OCI-LY7 (cell line): ENCODE measurements at regions not wholly inside any gene's neighbourhood (a gene's known extent, or its start where the extent isn't known, plus 50 kb on each side); places are given as distances from the start of the nearest gene placed in this dataset.

Source experiments
- BruUV-seq: library from RNA; stranded (reverse); fragments of 400-500 nt; replicated peaks from 2 replicates; lab custom pipeline; 2021; lab: Mats Ljungman, UMichigan
- CTCF ChIA-PET: fragments of 300-600 bp; sonication (Branson Sonifier 250); formaldehyde crosslinking; loops from one replicate; lab custom pipeline; 2022; ENCODE audit warnings: antibody characterized with exemption; ENCODE audit not compliant: unreplicated experiment; lab: Charles Lee
- POLR2A ChIA-PET: fragments of 300-600 bp; sonication (Branson Sonifier 250); formaldehyde crosslinking; loops from one replicate; lab custom pipeline; 2022; ENCODE audit warnings: antibody characterized with exemption; lab: Charles Lee
- DNase-seq: peaks from one replicate; pipeline ENCODE4 v3.0.0-alpha.2; 2015; ENCODE audit warnings: low spot score
- H2AFZ ChIP-seq: fragments of 200-600 bp; sonication (generic), shearing (Covaris generic); 2 replicates; pipeline ENCODE4 v1.6.1; 2014; ENCODE audit warnings: mild to moderate bottlenecking, antibody characterized with exemption, low read length, moderate library complexity
- H3K27ac ChIP-seq: fragments of 200-600 bp; sonication (generic); 2 replicates; pipeline ENCODE4 v1.5.1; 2014; ENCODE audit warnings: mixed run types, low read depth, mild to moderate bottlenecking, moderate library complexity, low read length, inconsistent platforms; ENCODE audit not compliant: poor library complexity, severe bottlenecking
- H3K36me3 ChIP-seq: fragments of 200-600 bp; sonication (generic); 2 replicates; pipeline ENCODE4 v1.6.1; 2014; ENCODE audit warnings: mild to moderate bottlenecking, antibody characterized with exemption, low read length, moderate library complexity, mixed read lengths; ENCODE audit not compliant: insufficient read depth
- H3K4me1 ChIP-seq: fragments of 200-600 bp; sonication (generic); 2 replicates; pipeline ENCODE4 v1.5.1; 2014; ENCODE audit warnings: mild to moderate bottlenecking, low read length; ENCODE audit not compliant: insufficient read depth, poor library complexity, severe bottlenecking
- H3K4me2 ChIP-seq: fragments of 200-600 bp; sonication (generic); 2 replicates; pipeline ENCODE4 v1.6.1; 2014; ENCODE audit warnings: mild to moderate bottlenecking, low read length
- H3K4me3 ChIP-seq: fragments of 200-600 bp; sonication (generic); 2 replicates; pipeline ENCODE4 v1.5.1; 2014; ENCODE audit warnings: mild to moderate bottlenecking, low read depth, low read length; ENCODE audit not compliant: poor library complexity, severe bottlenecking
- H3K79me2 ChIP-seq: fragments of 200-600 bp; sonication (generic); 2 replicates; pipeline ENCODE4 v1.6.1; 2016; ENCODE audit warnings: low read depth, mild to moderate bottlenecking, low read length, moderate library complexity, mixed read lengths; ENCODE audit not compliant: insufficient read depth
- H3K9me2 ChIP-seq: fragments of 200-600 bp; sonication (generic); 2 replicates; pipeline ENCODE4 v1.6.1; 2016; ENCODE audit warnings: mild to moderate bottlenecking, low read length, mixed read lengths; ENCODE audit not compliant: insufficient read depth
- H3K9me3 ChIP-seq: fragments of 200-600 bp; sonication (generic); 2 replicates; pipeline ENCODE4 v1.6.1; 2014; ENCODE audit warnings: mild to moderate bottlenecking, mixed run types, low read length, mixed read lengths
- H4K20me1 ChIP-seq: fragments of 200-600 bp; sonication (generic); 2 replicates; pipeline ENCODE4 v1.6.1; 2014; ENCODE audit warnings: mild to moderate bottlenecking, antibody characterized with exemption, low read length, moderate library complexity, mixed read lengths; ENCODE audit not compliant: insufficient read depth
- EZH2phosphoT487 ChIP-seq: fragments of 200-600 bp; sonication (generic); IDR thresholded peaks from 2 replicates; pipeline ENCODE4 v1.6.1; 2018; ENCODE audit warnings: low read depth, borderline replicate concordance, mild to moderate bottlenecking, mixed run types, antibody characterized with exemption, low read length, moderate library complexity, mixed read lengths
- intact Hi-C: fragments of 100-400 bp; cut with micrococcal nuclease; formaldehyde crosslinking; loops from one replicate; pipeline ENCODE4 v1.10.0; 2022; ENCODE audit not compliant: unreplicated experiment
- TF ChIP-seq, protein P1 (sequence below): fragments of 200-600 bp; sonication (generic); conservative IDR thresholded peaks from 2 replicates; pipeline ENCODE4 v1.5.1; 2014; ENCODE audit warnings: mild to moderate bottlenecking, antibody characterized with exemption, low read length, moderate library complexity, mixed read lengths

DNA sequence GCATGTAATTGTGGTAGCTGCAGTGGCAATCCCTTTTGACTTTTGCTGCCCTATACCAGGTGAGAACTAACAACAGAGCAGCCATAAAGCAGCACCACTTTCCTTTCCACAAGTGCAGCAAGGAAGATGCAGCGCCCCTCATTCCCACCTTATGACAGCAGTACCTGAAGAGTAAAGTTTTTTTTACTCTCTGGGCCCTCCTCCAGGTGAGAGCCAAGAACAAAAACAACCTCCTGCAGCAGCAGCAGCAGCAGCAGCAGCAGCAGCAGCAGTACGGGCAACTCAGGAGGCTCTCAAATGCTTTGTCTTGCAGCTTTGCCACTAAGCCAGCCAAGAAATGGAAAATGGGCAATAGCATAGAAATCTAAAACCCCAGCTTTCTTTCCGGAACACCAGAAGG lies 397.5 kb downstream of the FIGN start:
- no peaks in the 10 kb centered on the region for H3K79me2 ChIP-seq
- H3K9me3 ChIP-seq = no peaks in the 10 kb centered on the region
- H3K4me3 ChIP-seq = no peak overlapping the region
- CTCF ChIA-PET = no interaction called here
- no TSS peak for BruUV-seq
- H3K36me3 ChIP-seq = no peaks in the 10 kb centered on the region
- POLR2A ChIA-PET = no interaction called here
- H3K4me2 ChIP-seq = no peak overlapping the region
- no peaks in the 10 kb centered on the region for H4K20me1 ChIP-seq
- H2AFZ ChIP-seq = no peak overlapping the region
- H3K4me1 ChIP-seq = no peaks in the 10 kb centered on the region
- DNase-seq = no peak
- TF ChIP-seq, protein P1, sequence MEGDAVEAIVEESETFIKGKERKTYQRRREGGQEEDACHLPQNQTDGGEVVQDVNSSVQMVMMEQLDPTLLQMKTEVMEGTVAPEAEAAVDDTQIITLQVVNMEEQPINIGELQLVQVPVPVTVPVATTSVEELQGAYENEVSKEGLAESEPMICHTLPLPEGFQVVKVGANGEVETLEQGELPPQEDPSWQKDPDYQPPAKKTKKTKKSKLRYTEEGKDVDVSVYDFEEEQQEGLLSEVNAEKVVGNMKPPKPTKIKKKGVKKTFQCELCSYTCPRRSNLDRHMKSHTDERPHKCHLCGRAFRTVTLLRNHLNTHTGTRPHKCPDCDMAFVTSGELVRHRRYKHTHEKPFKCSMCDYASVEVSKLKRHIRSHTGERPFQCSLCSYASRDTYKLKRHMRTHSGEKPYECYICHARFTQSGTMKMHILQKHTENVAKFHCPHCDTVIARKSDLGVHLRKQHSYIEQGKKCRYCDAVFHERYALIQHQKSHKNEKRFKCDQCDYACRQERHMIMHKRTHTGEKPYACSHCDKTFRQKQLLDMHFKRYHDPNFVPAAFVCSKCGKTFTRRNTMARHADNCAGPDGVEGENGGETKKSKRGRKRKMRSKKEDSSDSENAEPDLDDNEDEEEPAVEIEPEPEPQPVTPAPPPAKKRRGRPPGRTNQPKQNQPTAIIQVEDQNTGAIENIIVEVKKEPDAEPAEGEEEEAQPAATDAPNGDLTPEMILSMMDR = no peak
- TF ChIP-seq EZH2phosphoT487 = no peak
- H3K9me2 ChIP-seq = no peaks in the 10 kb centered on the region
- no peak overlapping the region for H3K27ac ChIP-seq
- intact Hi-C loops = no loop called here

DNA sequence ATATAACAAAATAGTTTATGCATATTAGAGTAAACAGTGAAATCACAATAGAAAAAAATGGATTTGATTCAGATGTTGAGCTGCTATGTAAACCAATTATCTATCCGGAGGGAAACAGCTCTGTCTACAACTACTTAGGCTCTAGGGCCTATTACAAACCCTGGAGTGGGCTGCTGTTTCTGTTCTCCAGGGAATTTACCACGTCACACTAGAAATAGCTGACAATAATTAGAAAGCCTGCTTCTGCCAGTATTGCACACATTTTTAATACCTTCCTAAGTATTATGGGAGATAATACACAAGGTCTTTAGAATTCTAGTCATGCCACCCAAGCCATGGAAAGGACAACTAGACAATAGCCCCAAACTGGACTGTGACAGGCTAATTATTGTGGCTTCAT lies 411.1 kb downstream of the FIGN start:
- H3K27ac ChIP-seq = no peak overlapping the region
- intact Hi-C loops = no loop called here

DNA sequence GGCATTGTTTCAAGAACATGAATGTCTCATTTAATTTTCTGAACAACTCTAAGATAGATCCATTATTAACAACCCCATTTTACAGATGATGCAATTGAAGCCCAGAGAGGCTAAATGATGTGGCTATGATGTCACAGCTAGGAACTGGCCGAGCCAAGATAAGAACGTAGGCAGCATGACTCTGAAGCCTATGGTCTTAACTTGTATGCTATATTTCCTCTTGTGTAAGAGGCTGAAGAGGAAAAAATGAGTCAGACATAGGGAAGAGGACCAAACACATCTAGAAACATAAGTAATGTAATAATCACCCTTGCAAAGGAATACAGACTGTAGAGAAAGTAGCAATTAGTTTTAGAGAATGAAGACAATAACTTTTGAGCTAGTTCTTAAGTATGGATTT lies 416.8 kb downstream of the FIGN start:
- no peaks in the 10 kb centered on the region for H3K9me2 ChIP-seq
- no peak overlapping the region for H3K27ac ChIP-seq
- no TSS peak for BruUV-seq
- no peaks in the 10 kb centered on the region for H3K4me1 ChIP-seq
- TF ChIP-seq, protein P1 = no peak
- no peak for TF ChIP-seq EZH2phosphoT487
- H2AFZ ChIP-seq = no peak overlapping the region
- ChIA-PET CTCF (no interaction called here), POLR2A (interaction anchor here (2.3 kb wide), 1 partner anchor 8 kb away, joined by 5 read pairs; no protein-coding TSS in a partner anchor)
- H4K20me1 ChIP-seq = no peaks in the 10 kb centered on the region
- no peak overlapping the region for H3K4me2 ChIP-seq
- intact Hi-C loops = no loop called here
- no peaks in the 10 kb centered on the region for H3K9me3 ChIP-seq
- no peak overlapping the region for H3K4me3 ChIP-seq
- no peak for DNase-seq
- H3K79me2 ChIP-seq = no peaks in the 10 kb centered on the region
- H3K36me3 ChIP-seq = no peaks in the 10 kb centered on the region

More for the DNA sequence above, 411.1 kb downstream of the FIGN start:
- no peak overlapping the region for H3K4me3 ChIP-seq
- no peaks in the 10 kb centered on the region for H3K9me2 ChIP-seq
- no TSS peak for BruUV-seq
- POLR2A ChIA-PET = no interaction called here
- H3K79me2 ChIP-seq = no peaks in the 10 kb centered on the region
- CTCF ChIA-PET = no interaction called here
- H3K9me3 ChIP-seq = no peaks in the 10 kb centered on the region
- no peak for TF ChIP-seq EZH2phosphoT487
- TF ChIP-seq, protein P1 = no peak
- DNase-seq = no peak
- H3K4me1 ChIP-seq = no peaks in the 10 kb centered on the region
- H2AFZ ChIP-seq = no peak overlapping the region
- H3K36me3 ChIP-seq = no peaks in the 10 kb centered on the region
- no peak overlapping the region for H3K4me2 ChIP-seq
- no peaks in the 10 kb centered on the region for H4K20me1 ChIP-seq
